Tibial nerve (tissue), 4 donors: ENCODE measurements at regions not wholly inside any gene's neighbourhood (a gene's known extent, or its start where the extent isn't known, plus 50 kb on each side); places are given as distances from the start of the nearest gene placed in this dataset.

Source experiments
- EP300 ChIP-seq, 2 donors: sonication (generic); formaldehyde crosslinking; IDR thresholded peaks; one replicate each; pipeline ENCODE4 v1.6.1; 2017; ENCODE audit warnings: antibody characterized with exemption in 2 of 2, mild to moderate bottlenecking in 1 of 2
- TF ChIP-seq, protein P1 (sequence below), 5 experiments: fragments of 200-600 bp in 3 of 5; fragments of 450-650 bp in 2 of 5; sonication (generic) in 3 of 5; IDR thresholded peaks; one replicate each; pipeline ENCODE4 v1.5.1; 2016 to 2019; ENCODE audit warnings: antibody characterized with exemption in 5 of 5, mild to moderate bottlenecking in 3 of 5, moderate library complexity in 2 of 5

- TF ChIP-seq, protein P1, sequence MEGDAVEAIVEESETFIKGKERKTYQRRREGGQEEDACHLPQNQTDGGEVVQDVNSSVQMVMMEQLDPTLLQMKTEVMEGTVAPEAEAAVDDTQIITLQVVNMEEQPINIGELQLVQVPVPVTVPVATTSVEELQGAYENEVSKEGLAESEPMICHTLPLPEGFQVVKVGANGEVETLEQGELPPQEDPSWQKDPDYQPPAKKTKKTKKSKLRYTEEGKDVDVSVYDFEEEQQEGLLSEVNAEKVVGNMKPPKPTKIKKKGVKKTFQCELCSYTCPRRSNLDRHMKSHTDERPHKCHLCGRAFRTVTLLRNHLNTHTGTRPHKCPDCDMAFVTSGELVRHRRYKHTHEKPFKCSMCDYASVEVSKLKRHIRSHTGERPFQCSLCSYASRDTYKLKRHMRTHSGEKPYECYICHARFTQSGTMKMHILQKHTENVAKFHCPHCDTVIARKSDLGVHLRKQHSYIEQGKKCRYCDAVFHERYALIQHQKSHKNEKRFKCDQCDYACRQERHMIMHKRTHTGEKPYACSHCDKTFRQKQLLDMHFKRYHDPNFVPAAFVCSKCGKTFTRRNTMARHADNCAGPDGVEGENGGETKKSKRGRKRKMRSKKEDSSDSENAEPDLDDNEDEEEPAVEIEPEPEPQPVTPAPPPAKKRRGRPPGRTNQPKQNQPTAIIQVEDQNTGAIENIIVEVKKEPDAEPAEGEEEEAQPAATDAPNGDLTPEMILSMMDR (IDR thresholded peaks at IDR 0.05): no peak
- TF ChIP-seq EP300 (IDR thresholded peaks at IDR 0.05): no peak
Measured at GRCh38 chr9:1362845-1363244, 312.7 kb downstream of the DMRT2 start.
